Nephron progenitor cell (in vitro differentiated cells): ENCODE measurements at regions not wholly inside any gene's neighbourhood (a gene's known extent, or its start where the extent isn't known, plus 50 kb on each side); places are given as distances from the start of the nearest gene placed in this dataset.

ENCODE experiments used
- DNase-seq: peaks from one replicate; pipeline ENCODE4 v3.0.0; 2021
- H3K27ac Mint-ChIP-seq: 2 replicates; pipeline ENCODE4 v1.8.0; 2021; ENCODE audit warnings: mild to moderate bottlenecking, moderate library complexity, mixed read lengths
- H3K27me3 Mint-ChIP-seq: 2 replicates; pipeline ENCODE4 v1.8.0; 2021; ENCODE audit warnings: mild to moderate bottlenecking, low read depth, mixed read lengths; ENCODE audit not compliant: poor library complexity
- H3K36me3 Mint-ChIP-seq: 2 replicates; pipeline ENCODE4 v1.8.0; 2021; ENCODE audit warnings: low read depth, mixed read lengths
- H3K4me1 Mint-ChIP-seq: 2 replicates; pipeline ENCODE4 v1.8.0; 2021; ENCODE audit warnings: mixed read lengths
- H3K4me3 Mint-ChIP-seq: 2 replicates; pipeline ENCODE4 v1.8.0; 2021; ENCODE audit warnings: mild to moderate bottlenecking, moderate library complexity, mixed read lengths
- H3K9me3 Mint-ChIP-seq: 2 replicates; pipeline ENCODE4 v1.8.0; 2021; ENCODE audit warnings: mild to moderate bottlenecking, moderate library complexity, mixed read lengths
- TF ChIP-seq, protein P1 (sequence below): fragments of 200-600 bp; sonication (generic); IDR thresholded peaks from 2 replicates; pipeline ENCODE4 v1.5.0; 2021; ENCODE audit warnings: antibody characterized with exemption

DNA sequence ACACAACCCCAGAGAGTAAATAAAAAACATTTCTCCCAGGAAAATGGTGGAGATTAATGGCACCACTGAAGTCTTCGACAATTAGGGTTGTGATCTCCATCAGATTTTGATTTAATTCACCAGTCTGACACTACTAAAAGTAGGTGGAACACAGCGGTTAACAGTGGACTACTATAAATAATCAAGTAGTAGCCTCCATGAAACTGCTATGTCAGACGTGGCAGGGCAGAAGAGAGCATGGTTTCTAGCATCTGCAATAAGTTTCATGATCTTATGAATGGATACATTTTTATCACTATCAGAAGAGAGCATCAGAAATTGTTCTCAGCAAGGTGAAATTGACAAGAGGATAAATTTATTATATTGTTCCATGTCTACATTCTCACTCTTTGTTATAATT, 1706.6 kb downstream of the MRPL39 start:
- Mint-ChIP-seq H3K27ac (no peak overlapping the region), H3K4me1 (no peaks in the 10 kb centered on the region), H3K27me3 (no peaks in the 10 kb centered on the region), H3K9me3 (peaks cover 67% of the 10 kb centered on the region), H3K36me3 (no peaks in the 10 kb centered on the region), H3K4me3 (no peak overlapping the region)
- TF ChIP-seq, protein P1, sequence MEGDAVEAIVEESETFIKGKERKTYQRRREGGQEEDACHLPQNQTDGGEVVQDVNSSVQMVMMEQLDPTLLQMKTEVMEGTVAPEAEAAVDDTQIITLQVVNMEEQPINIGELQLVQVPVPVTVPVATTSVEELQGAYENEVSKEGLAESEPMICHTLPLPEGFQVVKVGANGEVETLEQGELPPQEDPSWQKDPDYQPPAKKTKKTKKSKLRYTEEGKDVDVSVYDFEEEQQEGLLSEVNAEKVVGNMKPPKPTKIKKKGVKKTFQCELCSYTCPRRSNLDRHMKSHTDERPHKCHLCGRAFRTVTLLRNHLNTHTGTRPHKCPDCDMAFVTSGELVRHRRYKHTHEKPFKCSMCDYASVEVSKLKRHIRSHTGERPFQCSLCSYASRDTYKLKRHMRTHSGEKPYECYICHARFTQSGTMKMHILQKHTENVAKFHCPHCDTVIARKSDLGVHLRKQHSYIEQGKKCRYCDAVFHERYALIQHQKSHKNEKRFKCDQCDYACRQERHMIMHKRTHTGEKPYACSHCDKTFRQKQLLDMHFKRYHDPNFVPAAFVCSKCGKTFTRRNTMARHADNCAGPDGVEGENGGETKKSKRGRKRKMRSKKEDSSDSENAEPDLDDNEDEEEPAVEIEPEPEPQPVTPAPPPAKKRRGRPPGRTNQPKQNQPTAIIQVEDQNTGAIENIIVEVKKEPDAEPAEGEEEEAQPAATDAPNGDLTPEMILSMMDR: no peak
- DNase-seq: no peak

DNA sequence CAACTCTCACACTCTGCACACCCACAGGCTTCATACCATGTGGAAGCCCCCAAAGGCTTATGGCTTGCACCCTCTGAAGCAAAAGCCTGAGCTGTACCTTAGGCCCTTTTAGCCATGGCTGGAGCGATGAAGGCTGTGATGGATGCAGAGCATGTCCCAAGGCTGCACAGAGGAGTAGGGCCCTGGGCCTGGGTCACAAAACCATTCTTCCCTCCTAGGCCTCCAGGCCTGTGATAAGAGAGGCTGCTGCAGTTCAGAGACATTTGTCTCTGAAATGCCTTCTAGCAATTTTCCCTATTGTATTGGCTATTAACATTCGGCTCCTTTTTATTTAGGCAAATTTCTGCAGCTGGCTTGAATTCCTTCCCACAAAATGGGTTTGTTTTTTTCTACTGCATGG, 1707.7 kb downstream of the MRPL39 start:
- DNase-seq: no peak
- no peaks in the 10 kb centered on the region for H3K4me1 Mint-ChIP-seq
- TF ChIP-seq, protein P1: no peak

DNA sequence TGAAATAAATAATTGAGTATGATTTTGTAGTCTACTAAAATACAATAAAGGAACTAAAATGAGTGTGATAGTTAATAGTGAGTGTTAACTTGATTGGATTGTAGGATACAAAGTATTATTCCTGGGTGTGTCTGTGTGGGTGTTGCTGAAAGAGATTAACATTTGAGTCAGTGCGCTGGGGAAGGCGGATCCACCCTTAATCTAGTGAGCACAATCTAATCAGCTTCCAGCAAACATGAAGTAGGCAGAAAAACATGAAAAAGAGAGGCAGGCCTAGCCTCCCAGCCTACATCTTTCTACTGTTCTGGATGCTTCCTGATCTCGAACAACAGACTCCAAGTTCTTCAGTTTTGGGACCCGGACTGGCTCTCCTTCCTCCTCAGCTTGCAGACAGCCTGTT, 1716.6 kb downstream of the MRPL39 start:
- Mint-ChIP-seq H3K4me1 (no peaks in the 10 kb centered on the region), H3K36me3 (no peaks in the 10 kb centered on the region), H3K4me3 (no peak overlapping the region), H3K9me3 (peaks cover 58% of the 10 kb centered on the region), H3K27ac (no peak overlapping the region), H3K27me3 (peaks cover 3% of the 10 kb centered on the region)
- TF ChIP-seq, protein P1: no peak
- no peak for DNase-seq

More for the DNA sequence above, 1707.7 kb downstream of the MRPL39 start:
- peaks cover 75% of the 10 kb centered on the region for H3K9me3 Mint-ChIP-seq
- H3K27me3 Mint-ChIP-seq: peaks cover 3% of the 10 kb centered on the region
- no peak overlapping the region for H3K27ac Mint-ChIP-seq
- H3K4me3 Mint-ChIP-seq: no peak overlapping the region
- no peaks in the 10 kb centered on the region for H3K36me3 Mint-ChIP-seq

DNA sequence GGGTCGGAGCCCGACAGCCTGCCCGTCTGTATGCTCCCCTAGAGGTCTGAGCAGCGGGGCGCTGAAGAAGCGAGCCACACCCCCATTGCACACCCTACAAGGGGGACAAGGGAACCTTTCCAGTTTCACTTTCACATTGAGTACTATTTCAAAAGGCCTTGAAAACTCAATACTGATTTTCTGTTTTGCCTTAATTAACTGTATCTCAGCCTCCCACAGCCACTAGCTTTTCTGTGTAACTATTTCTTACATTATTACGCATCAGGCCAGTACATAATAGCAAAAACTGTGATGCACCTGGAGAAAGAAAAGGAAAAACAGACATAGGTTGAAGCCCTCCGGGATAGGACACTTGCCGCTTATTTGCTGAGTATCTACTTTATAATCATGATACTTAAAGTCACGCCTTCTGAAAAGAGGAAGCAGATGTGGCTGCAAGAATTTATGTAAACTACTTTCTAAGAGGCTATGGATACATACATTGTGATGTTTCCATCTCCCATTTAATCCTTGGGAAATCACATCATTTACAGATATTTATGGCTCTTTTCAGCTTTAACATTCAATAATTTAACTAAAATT, 1719.5 kb downstream of the MRPL39 start:
- H3K27me3 Mint-ChIP-seq: no peaks in the 10 kb centered on the region
- H3K4me3 Mint-ChIP-seq: no peak overlapping the region
- H3K36me3 Mint-ChIP-seq: no peaks in the 10 kb centered on the region
- peaks cover 56% of the 10 kb centered on the region for H3K9me3 Mint-ChIP-seq
- no peak overlapping the region for H3K27ac Mint-ChIP-seq
- DNase-seq: no peak
- TF ChIP-seq, protein P1: no peak
- no peaks in the 10 kb centered on the region for H3K4me1 Mint-ChIP-seq

DNA sequence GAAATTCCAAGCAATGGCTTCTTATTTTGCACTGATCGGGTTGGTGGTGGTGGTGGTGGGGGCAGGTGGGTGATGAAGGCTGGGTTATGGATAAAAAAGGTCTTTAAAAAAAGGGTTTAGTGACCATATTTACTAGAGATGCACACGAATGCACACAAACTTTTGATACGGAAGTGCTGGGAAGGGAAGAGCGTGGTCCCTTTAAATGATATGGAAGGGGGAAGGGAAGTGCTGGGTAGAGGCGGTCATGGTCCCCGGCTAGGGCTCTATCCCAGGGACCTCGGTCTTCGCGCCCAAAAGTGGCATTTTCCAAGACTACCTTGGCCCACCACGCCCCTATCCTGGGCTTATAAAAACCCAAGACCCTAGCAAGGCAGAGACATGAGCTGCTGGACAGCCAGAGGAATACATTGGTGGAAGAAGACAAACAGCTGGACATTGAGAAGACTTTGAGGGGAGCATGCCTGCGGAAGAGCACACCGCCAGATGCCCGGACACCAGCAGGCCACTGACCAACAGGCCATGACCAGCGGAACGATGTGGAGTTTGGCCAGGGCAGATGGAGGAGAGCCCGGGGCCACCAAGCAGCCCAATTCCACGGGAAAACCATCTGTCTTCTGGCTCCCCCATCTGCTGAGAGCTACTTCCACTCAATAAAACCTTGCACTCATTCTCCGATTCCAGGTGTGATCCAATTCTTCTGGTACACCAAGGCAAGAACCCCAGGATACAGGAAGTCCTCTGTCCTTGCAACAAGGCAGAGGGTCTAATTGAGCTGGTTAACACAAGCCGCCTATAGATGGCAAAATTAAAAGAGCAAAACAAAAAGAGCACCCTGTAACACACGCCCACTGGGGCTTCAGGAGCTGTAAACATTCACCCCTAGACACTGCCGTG, 1720.2 kb downstream of the MRPL39 start:
- Mint-ChIP-seq H3K4me3 (no peak overlapping the region), H3K4me1 (no peaks in the 10 kb centered on the region)
- TF ChIP-seq, protein P1: no peak

More for the DNA sequence above, 1720.2 kb downstream of the MRPL39 start:
- no peak for DNase-seq
- no peaks in the 10 kb centered on the region for H3K36me3 Mint-ChIP-seq
- H3K27ac Mint-ChIP-seq: no peak overlapping the region
- H3K27me3 Mint-ChIP-seq: no peaks in the 10 kb centered on the region
- peaks cover 60% of the 10 kb centered on the region for H3K9me3 Mint-ChIP-seq
